Fibroblast of mammary gland (primary cell): ENCODE measurements at regions not wholly inside any gene's neighbourhood (a gene's known extent, or its start where the extent isn't known, plus 50 kb on each side); places are given as distances from the start of the nearest gene placed in this dataset.

Experiments
- DNase-seq: peaks from one replicate; pipeline ENCODE4 v3.0.0-alpha.2; 2010; ENCODE audit warnings: low read depth
- H3K4me3 ChIP-seq: 2 replicates; pipeline ENCODE4 v1.5.1; 2011; ENCODE audit warnings: low read depth, mild to moderate bottlenecking, low read length, moderate library complexity; ENCODE audit not compliant: control insufficient read depth
- TF ChIP-seq, protein P1 (sequence below): conservative IDR thresholded peaks from 2 replicates; pipeline ENCODE4 v1.5.1; 2011; ENCODE audit warnings: low read depth, low read length, inconsistent platforms; ENCODE audit not compliant: control insufficient read depth, insufficient read depth

DNA sequence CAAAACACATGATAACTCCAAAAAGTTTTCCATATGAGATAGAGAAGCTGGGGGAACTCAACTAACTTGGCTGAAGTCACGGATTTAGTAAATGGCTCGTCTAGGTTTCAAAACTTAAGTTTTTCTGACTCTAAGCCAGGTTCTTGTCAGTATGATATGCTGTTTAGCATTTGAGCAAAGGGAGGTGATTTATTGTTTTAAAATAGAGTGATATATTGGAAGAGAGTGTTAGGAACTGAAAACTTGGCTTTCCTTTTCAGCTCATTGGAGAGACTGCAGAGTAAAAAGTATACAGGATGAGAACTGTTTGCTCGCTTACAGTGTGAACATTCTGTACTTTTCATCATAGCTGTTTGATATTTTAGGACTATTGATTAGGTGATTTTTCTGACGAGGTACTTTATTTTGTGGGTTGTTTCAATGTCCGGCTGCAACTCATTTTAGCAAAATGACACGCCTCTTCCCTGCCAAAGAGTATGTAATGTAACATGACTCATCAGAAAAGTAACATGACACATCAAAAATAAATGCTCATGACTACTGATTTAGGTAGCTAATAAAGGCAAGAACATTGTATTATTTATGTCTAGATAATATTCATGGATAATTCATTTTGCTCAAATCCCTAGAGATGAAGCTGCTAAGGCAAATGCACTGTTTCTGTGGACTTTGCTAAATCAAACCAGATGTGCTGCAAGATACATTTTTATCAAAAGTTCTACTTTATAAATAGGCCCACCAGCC lies 355.1 kb downstream of the GPATCH2 start:
- no peak overlapping the region for H3K4me3 ChIP-seq
- TF ChIP-seq, protein P1, sequence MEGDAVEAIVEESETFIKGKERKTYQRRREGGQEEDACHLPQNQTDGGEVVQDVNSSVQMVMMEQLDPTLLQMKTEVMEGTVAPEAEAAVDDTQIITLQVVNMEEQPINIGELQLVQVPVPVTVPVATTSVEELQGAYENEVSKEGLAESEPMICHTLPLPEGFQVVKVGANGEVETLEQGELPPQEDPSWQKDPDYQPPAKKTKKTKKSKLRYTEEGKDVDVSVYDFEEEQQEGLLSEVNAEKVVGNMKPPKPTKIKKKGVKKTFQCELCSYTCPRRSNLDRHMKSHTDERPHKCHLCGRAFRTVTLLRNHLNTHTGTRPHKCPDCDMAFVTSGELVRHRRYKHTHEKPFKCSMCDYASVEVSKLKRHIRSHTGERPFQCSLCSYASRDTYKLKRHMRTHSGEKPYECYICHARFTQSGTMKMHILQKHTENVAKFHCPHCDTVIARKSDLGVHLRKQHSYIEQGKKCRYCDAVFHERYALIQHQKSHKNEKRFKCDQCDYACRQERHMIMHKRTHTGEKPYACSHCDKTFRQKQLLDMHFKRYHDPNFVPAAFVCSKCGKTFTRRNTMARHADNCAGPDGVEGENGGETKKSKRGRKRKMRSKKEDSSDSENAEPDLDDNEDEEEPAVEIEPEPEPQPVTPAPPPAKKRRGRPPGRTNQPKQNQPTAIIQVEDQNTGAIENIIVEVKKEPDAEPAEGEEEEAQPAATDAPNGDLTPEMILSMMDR, result no peak
- DNase-seq, result peak; percentile 90

DNA sequence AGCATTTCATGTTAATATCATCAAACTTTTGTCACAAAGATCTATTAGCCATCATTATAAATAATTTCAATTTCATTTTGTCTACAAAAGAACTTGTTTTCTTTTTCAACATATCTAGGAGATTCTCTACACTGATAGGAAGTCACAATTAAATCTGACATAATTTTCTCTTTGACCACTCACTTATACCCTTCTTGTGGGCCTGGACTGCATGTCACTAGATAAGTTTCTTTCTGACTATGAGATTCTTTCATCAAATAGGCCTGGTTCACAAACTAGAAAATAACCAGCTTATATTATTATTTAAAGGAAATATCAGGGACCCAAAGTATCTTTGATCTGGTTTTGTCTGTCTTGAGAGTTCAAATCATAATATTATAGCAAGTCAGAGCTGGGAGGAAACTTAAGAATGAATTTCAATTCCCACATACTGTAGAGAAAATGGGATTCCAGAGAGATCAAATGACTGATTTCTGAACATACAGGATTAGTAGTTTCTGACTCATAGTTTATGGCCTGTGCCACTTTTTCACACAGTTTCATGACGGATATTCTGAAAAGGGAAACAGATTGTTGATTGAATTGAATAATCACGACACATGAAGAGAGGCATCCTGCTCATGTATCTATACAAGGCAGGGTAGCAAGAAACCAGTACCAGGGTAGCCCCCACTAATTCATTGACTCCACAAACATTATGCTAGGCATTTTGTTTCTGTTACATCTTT lies 355.8 kb downstream of the GPATCH2 start:
- peak; percentile 84 for DNase-seq
- TF ChIP-seq, protein P1, result no peak
- H3K4me3 ChIP-seq, result no peak overlapping the region

DNA sequence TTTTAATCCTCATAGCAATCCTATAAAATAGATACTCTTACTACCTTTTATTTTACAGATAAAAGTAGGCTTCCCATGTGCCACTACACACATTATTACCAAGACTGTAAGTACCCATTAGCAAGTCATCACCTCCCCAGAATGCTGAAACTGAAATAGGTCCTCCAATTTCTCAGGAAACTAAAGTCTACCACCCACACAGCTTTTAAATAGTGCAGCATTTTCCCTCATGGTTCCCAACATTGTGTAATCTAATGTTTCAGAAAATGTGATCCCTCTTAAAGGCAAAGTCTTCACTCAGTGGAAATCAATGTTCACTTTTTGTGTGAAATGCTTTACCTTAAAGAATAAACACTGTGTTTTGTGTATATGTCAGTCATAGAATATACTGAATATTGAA lies 356.5 kb downstream of the GPATCH2 start:
- peak; percentile 57 for DNase-seq
- TF ChIP-seq, protein P1, result no peak
- no peak overlapping the region for H3K4me3 ChIP-seq

DNA sequence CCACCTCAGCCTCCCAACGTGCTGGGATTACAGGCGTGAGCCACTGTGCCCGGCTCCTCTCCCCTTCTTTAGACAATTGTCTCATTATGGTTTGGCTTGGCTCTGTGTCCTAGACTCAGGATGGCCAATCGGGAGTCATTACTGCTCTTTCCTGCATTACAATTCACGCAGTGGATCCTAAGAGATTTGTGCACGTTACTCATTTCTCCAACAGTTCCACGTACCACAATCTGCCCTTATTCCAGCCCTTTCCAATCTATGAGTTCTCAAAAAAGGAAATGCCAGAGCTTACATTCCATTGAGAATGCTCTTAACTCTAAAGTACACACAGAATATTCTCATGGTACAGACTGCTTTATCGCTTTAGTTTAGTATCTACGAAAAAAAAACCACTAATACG lies 357.0 kb downstream of the GPATCH2 start:
- TF ChIP-seq, protein P1, result no peak
- H3K4me3 ChIP-seq, result no peak overlapping the region
- DNase-seq, result no peak

DNA sequence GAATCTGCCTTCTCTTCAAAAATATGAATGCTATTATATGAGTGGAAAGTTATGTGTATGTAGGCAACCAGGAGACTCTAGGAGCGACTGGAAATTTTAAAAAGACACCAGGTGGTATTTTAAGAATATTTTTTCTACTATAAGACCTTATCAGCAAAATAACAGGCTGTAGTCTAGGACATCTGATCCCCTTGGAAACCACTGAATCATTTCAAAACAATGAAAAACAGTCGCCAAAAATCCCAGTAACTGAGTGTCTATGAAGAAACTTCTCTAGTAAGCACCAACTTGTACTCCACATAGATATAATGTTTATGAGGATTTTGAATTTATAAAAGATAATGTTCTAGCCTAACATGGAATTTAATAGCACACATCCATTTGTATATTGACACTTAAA lies 358.5 kb downstream of the GPATCH2 start:
- DNase-seq, result peak; percentile 74

DNA sequence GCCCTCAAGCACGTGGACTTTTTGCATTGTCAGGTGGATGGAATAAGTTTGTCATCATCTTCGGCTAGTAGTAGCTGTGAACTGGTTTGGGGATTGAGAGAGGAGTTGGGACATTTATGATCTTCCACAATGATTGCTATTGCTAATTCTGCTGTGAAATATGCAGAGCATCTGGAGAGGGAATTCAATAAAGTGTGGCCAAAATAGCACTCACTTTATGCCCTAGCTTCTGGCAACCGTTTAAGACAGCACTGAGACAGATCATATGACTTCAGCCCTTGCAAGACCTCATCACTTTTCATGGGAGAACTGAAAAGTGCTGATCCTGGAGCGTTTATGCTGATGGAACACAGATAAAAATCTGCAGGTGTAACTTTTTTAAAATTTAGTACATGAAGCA lies 360.8 kb downstream of the GPATCH2 start:
- no peak for DNase-seq
- H3K4me3 ChIP-seq, result no peak overlapping the region
- TF ChIP-seq, protein P1, result no peak

More for the DNA sequence above, 358.5 kb downstream of the GPATCH2 start:
- TF ChIP-seq, protein P1, result no peak
- H3K4me3 ChIP-seq, result no peak overlapping the region

DNA sequence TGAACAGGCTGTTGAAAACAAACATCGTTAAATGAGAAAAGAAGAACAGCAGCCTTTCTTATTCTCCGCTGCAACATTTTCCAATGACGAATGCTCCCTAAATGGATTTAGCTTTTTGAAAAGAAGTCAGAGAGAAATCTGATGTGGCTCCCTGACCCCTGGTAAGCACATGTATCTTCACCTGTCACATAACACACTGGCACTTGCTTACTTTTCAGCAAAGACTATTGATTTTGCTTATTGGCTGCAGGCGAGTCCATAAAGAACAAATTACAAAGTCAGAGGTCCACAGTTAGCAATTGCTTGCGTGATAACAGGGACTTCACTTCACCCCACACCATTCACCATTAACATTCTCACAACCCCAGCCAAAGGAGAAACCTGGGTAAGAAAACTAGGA lies 362.8 kb downstream of the GPATCH2 start:
- no peak overlapping the region for H3K4me3 ChIP-seq
- TF ChIP-seq, protein P1, result no peak
- no peak for DNase-seq
